GM19463 (cell line): ENCODE measurements at regions not wholly inside any gene's neighbourhood (a gene's known extent, or its start where the extent isn't known, plus 50 kb on each side); places are given as distances from the start of the nearest gene placed in this dataset.

Experiments
- ATAC-seq: cut with Tn5 transposase; IDR thresholded peaks from one replicate; pipeline ENCODE4 v1.9.1; 2021; ENCODE audit warnings: mild to moderate bottlenecking, moderate library complexity; ENCODE audit not compliant: unreplicated experiment

DNA sequence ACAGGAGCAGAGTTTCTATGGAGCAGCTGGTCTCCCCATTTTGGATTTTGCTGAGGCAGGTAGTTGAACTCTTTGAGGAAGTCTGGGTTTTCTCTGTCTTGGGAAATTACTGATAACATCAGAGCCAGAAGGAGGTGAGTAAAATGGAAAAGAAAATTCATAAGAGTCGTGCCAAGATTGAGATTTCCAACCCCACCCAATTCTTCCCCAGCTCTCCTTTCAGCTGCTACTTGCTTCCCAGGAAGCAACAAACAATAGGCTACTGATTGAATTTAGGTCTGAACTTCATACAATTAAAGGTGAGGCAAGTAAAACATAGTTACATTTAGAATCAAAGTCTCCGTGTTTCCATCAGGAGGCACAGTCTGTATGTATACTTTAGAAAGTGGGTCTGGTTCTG lies 54.6 kb upstream of the EOLA2 start:
- no peak for ATAC-seq

DNA sequence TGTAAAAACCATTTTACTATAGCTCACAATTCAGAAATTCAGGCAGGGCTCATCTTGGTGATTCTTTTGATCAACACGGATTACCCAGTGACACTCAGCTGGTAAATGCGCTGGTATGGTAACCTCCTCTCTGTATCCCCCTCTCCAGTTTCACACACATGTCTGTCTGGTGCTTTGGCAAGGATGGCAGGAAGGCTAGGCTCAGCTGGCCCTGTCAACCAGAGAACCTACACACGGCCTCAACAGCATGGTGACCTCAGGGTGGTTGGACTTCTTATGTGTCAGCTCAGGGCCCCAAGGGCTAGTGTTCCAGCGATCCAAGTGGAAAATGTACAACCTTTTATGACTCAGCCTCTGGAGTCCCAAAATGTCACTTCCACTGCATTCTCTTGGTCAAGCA lies 55.7 kb upstream of the EOLA2 start:
- ATAC-seq: no peak

DNA sequence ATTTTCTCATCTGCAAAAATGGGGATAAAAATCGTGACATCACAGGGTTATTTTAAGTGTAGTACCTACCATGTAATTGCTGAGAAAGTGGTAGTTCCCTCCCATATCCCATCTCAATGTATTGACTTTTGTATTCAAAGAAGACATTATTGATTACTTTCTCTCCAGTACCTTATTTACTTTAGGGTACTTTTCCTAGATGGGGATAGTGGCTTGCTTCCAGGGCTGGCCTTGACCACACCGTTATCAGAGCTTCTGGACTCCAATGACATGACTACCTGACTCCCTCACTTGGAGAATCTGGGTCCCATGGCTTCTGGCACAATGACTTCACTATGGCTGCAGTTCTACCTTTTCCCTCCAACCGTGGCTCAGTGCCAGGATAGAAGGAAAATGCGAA lies 58.2 kb upstream of the EOLA2 start:
- ATAC-seq: no peak

DNA sequence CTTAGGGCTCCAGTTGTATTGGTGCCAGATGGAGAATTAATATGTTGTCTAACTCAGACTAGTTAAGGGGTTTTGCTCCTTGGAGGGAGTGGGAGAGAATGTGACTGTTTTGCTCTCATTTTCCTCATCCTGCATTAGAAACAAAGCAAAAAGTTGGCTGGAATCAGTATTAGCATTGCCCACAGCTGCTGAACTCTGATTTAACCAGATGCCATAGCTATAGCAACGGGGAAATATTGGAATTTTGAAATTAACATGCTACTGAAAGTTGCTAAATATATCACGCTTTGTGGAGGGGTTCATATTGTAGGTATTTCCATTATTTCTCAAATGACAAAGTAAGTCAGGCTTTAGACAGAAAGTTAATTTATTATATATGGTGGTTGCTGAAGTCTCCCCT lies 66.7 kb upstream of the EOLA2 start:
- no peak for ATAC-seq

DNA sequence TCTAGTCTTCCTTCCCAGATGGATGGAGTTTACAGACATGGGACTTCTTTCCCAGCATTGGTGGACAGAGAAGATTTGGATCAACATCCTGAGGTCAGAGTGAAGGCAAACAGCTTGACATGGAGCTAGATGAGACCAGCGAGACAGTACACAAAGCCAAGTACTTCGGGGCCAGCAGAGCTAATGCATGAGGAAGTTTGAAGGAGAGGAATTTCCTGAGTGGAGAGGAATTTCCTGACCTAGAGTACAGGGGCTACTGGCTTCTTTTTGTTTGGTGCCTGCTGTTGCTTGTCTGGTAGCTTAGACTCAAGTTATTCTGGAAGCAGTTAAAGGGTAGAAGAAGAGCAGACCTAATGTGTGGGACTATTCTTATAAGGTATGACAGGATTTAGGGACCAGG lies 69.1 kb upstream of the EOLA2 start:
- no peak for ATAC-seq

DNA sequence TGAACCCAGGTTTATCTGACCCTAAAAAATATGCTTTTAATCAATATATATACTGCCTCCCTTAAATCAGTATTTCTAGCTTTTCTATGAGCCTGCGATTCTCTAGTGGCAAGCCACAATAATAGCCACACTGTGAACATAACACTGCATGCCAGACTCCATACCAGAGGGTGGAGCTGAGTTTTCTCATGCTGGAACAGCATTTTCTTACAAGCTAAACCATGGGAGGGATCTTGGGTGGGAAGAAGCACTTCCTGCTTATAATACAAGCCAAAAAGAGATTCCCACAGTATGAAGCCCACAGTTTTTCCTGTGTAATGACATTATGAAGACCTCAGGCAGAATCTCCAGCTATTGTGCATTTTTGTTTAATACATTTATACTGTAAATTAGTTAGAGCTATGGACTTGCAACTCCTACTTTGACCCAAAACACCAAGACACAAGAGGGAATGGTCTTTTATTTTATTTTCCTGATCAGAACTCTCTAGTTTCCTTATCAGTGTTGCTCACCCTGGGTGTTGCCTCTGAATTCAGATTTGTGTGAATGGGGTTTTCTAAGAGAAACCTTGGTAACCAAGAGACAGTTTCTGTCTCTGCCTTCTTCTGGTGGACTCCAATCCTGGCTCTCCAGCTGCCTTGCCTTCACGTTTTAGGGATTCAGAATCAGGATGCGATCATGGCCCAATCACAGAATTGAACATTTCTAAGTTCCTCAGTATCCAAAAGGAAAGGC lies 74.5 kb upstream of the EOLA2 start:
- no peak for ATAC-seq

DNA sequence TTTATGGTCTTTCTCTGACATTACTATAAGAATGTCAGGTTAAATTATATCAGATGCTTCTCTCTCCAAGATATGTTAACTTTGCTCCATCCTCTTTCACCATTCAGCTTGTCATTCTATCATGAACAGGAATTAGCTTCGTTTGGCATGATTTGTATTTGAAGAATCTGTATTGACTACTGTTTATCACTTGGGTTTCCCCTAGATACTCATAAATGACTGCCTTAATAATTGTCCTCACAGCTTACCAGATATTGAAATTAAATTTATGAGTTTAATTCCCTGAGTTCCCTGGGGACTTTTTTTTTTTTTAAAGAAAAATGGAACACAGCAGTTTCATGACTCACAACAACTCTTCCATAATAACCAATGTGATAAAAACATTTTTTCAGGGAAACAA lies 76.2 kb upstream of the EOLA2 start:
- no peak for ATAC-seq

DNA sequence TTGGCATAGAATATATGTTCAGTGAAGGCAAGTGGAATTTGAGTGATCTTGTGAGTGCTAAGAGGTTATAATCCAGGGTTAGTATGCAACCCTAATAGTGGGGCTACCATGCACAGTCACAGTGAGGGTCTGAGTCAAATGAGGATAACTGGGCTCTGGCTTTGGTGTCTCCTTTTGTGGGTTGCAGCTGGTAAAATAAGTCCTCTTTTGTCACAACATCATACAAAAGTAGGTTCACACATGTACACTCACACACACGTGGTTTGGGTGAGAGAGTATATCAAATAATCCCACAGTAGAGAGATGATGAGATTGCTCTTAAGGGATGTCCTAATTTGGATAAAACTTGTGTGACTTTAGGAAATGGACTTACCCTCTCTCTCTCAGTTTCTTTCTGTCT lies 79.6 kb upstream of the EOLA2 start:
- ATAC-seq: no peak

DNA sequence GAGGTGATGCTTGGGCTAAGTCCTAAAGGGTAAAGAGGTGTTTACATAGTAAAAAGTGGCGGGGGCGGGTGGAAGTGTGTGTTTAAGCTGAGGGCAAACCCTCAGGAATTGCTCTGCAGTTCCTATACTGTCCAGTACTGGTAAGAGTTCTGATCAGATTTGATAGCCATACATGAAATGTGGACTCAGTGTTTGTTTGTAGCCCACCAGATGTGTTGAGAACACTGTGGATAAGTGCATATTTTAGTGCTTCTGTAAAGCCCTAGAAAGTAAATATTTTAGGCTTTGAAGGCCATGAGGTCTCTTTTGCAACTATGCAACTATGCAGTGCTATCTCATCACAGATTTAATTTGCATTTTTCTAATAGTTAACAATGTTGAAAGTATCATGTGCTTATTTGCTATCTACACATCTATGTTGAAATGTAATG lies 80.7 kb upstream of the EOLA2 start:
- ATAC-seq: no peak

DNA sequence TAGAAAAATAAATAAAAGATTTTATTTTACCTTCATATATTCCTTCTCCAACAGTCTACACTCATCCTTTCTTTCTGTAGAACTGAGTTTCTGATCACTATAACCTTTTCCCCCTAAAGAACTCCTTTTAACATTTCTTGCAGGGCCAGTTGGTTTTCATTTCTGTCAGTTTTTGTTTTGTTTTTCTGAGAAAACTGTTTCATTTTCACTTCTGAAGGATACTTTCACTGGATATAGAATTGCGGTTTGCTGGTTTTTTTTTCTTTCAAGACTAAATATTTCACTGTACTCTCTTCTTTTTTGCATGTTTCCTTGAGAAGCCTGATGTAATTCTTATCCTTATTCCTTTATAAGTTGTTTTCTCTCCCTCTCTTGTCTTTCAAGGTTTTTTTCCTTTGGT lies 90.4 kb upstream of the EOLA2 start:
- no peak for ATAC-seq

DNA sequence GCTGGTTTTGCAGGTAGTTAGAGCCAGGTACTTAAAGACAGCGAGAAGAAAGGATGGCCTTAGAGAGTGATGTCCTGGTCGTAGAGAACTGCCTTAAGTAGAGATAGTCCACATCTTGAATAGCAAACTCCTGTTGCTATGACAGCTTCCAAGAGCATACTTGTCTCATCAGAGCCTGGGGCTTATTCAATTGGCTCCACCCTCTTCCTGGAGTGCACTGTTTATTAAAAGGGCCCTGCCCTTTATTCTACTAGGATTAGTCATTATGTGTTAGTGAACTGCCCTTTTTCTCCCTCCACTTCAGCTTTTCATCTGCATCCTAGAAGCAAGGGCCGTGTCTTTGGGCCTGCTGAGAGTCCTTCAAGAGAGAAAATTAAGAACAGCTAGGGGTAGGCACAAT lies 94.5 kb upstream of the EOLA2 start:
- ATAC-seq: no peak

DNA sequence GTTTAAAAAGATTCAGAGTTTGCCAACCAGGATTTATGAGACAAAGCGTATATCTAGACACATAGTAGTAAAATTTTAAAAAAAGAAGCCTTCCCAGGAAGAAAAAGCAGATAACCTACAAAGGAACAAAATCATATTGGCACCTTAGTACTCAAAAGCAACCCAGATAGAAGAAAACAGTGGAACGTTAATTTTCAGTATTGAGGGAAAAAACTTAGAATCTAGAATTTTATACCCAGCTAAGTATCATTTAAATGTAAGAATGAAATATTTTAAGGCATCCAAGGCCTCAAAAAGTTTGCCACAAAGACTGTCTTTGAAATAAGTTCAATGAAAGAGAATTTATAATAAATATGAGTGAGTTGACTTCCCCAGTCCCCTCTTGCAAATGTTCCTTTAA lies 96.5 kb upstream of the EOLA2 start:
- ATAC-seq: no peak

DNA sequence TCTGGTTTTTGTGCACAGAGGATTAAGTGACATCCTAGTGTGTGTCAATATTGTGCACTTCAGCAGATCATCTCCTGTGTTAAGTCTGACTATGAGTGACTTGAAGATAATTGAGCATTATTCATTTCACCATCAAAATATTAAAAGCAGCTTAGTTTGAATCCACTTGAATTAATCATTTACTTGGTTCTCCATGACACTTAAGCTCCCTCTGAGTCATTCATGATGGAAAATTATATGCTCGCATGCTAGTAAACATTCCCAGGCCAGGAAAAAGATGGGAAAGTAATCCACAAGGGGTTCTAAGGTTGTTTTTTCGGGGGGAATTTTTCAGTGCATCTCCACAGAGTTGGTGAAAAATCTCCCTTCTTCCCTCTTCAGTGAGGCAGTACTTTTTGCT lies 97.2 kb upstream of the EOLA2 start:
- no peak for ATAC-seq

DNA sequence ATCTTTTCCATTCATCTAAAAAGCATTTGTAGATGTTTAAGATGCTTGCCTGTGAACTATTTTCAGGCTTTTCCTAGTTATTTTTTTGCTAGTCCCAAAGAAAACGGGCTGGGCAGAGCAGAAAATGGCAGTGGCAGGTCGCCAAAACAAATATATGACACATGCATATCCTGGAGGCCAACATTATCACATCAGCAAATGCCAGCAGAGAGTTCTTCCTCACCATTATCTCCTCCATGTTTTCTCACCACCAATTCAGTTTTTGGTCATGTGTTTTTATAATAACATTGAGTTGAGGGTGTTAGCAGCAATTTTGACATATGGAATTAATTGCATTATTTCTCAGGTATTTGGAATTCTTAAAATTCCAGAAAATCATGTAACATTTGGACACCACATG lies 97.9 kb upstream of the EOLA2 start:
- no peak for ATAC-seq

DNA sequence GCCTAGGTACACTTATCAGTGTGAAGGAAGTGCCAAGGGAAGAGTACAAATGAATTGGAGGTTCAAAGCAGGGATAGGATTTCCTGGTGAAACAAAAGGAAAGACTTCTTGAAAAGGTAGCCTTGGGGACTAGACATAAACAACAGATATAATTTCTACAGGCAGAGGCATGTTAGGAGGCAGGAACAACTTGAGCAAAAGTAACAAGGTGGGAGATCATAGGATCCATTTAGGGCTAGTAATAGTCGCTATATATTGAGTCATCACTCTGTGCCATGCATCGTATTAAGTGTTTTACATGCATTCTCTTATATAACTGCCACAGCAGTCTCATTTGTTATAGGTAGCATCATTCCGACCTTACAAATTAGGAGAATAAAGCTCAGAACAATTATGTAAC lies 98.3 kb upstream of the EOLA2 start:
- ATAC-seq: no peak

DNA sequence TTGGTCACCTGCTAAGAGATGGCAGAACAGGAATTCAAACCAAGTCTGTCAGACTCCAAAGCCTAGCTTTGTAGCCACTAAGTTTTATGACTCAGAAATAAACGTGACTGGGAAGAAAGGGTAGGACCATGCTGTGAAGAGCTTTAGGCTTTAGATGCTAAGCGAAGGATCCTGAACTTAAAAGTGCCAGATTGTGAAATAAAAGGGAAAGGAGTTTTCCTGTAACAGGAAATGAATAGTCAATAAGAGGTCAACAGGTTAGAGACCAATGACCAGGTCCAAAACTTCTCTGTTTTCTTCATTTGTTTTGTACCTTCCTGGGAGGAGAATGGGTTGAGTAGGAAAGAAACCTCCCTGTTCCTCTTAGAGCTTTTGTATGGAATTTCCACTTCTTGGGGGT lies 98.8 kb upstream of the EOLA2 start:
- no peak for ATAC-seq

DNA sequence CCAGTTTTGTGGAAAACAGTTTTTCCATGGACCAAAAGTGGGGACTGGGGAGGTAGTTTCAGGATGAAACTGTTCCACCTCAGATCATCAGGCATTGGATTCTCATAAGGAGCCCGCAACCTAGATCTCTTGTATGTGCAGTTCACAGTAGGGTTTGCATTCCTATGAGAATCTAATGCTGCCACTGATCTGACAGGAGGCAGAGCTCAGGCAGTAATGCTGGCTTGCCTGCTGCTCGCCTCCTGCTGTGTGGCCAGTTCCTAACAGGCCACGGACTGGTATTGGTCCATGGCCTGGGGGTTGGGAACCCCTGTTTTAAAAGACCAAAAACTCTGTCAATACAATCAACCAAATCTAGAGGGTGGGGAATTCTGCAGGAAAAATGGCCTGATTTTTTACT lies 100.0 kb upstream of the EOLA2 start:
- ATAC-seq: no peak

DNA sequence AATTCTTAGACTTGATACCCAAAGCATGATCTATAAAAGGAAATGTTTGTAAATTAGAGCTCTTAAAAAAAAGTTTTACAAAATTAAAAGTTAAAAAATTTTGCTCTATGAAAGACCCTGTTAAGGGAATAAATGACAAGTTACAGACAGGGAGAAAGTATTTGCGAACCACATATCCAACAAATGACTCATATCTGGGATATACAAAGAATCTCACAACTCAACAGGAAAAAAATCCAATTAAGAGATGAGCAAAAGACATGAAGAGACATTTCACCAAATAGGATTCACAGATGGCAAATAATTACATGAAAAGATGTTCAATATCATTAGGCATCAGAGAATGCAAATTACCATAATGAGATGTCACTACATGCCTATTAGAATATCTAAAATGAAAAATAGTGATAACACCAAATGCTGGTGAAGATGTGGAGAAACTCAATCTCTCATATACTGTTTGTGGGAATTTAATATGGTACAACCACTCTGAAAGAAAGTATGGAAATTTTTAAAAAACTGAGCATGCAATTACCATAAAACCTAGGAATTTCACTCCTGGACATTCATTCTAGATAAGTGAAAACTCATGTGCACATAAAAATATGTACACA lies 100.8 kb upstream of the EOLA2 start:
- no peak for ATAC-seq

DNA sequence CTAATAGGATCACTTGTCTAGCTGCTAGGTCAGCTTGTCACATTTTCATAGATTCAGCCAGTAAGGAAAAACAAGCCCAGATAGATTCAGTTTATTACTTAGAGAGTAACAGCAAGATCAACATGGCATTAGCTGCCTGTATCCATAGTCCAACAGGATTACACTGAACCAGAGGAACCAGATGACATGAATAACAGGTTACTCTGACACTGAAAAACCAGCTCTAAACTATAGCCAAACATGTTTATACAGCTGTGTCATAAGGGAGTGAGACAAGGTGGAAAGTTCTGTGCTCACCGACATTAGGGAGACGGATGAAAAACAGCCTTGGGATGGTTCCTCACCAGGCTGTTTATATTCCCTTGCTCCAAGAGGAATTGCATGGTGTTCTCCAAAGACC lies 102.9 kb upstream of the EOLA2 start:
- no peak for ATAC-seq

DNA sequence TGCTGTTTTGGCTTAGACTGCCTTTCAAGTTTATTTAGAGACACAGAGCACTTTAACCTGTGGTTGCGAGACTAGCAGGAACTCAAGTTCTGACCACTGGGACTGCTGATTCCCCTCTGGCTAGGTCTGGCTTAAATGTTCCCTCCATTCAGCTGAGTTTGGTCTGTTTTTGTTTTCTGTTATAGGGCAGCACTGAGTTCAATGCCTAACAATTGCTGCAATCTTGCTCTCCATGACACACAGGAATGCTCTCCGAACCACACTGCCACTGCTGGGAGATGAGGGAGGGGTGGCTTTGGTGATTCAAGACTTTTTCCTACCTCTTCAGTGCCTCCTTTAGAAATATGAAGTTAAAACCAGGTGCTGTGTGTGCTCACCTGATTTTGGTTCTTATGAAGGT lies 106.3 kb upstream of the EOLA2 start:
- ATAC-seq: no peak

DNA sequence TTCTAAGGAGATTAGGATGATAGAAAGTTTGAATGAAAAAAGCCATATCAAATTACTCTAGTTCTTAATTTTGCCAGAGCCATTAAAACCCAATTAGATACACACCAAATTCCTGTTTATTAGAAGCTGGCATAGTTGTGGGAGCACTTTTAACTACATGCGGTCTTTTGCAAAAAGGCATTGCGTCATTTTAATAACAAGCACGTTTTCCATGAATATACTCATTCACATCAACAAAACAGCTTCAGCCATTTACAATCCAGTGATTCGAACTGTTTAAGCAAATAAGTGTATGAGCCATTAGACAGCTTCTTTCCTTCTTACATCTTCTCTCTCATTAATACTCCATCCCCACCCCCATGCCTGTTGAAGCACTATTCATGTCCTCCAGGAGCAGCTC lies 109.5 kb upstream of the EOLA2 start:
- ATAC-seq: no peak

DNA sequence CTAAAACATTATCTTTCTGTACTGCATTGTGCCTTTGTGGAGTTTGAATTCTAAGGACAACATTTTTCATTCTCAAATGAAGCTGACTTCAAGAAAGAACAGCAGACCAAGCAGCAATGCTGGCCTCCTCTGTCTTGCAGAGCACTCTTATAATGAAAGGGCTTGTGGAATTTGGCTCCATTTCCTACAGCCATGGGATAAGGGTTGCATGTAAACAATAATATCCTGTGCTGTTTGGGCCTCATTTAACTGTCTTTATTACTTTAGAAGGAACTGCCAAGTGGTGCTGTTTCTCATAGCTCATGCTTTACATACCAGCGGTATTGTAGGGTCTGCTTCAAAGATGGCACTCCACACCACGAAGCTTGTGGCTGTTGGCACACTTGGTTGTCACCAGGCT lies 111.4 kb upstream of the EOLA2 start:
- ATAC-seq: no peak

DNA sequence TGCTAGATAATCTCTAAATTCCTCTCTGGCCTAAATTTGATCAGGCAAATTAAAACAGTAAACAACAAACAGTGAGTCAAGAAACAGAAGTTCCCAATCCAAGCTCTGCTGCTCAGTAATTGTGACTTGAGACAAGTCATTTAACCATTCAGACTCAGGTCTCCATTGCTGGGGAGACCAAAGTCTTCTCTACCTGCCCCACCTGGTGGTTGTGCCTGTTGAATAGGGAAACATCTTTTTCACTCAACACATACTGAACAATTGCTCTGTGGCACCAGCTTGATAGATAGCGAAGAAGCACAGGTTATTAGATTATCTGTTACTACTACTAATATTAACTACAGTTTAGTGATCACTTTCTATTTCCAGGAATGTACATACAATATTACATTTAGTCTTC lies 112.1 kb upstream of the EOLA2 start:
- no peak for ATAC-seq
